DND-41 (cell line): ENCODE measurements at regions not wholly inside any gene's neighbourhood (a gene's known extent, or its start where the extent isn't known, plus 50 kb on each side); places are given as distances from the start of the nearest gene placed in this dataset.

Experiments
- CTCF ChIP-seq: IDR thresholded peaks from 2 replicates; pipeline ENCODE4 v1.5.1; 2012; ENCODE audit warnings: borderline replicate concordance, low read length, moderate library complexity, mild to moderate bottlenecking; ENCODE audit not compliant: poor library complexity, severe bottlenecking; ENCODE audit errors: extremely low read depth
- EZH2 ChIP-seq: IDR thresholded peaks from 3 replicates; pipeline ENCODE4 v1.6.1; 2012; ENCODE audit warnings: borderline replicate concordance, low read depth, mild to moderate bottlenecking, moderate library complexity, low read length, inconsistent platforms; ENCODE audit not compliant: severe bottlenecking

GRCh38 chr6:91824331-91824730 is 1237.5 kb upstream of the MAP3K7 start:
- no peak for TF ChIP-seq CTCF
- no peak for TF ChIP-seq EZH2
